B cell (primary cell): ENCODE measurements at regions not wholly inside any gene's neighbourhood (a gene's known extent, or its start where the extent isn't known, plus 50 kb on each side); places are given as distances from the start of the nearest gene placed in this dataset.

Experiments used
- ATAC-seq: fragments of 200-7000 bp; cut with Tn5 transposase; one replicate; pipeline ENCODE4 v1.10.0; 2021; ENCODE audit warnings: low read depth, mild to moderate bottlenecking, moderate number of reproducible peaks, moderate library complexity
- CTCF ChIA-PET: fragments of 350-600 bp; sonication (Branson Sonifier 250); formaldehyde crosslinking; loops from one replicate; lab custom pipeline; 2021; ENCODE audit warnings: antibody characterized with exemption, inconsistent platforms; lab: Charles Lee
- POLR2A ChIA-PET: fragments of 350-600 bp; sonication (Branson Sonifier 250); formaldehyde crosslinking; loops from one replicate; lab custom pipeline; 2021; ENCODE audit warnings: antibody characterized with exemption; lab: Charles Lee
- DNase-seq: peaks from one replicate; pipeline ENCODE4 v3.0.0; 2013
- H2AFZ ChIP-seq: 2 replicates; pipeline ENCODE4 v1.6.1; 2012; ENCODE audit warnings: mild to moderate bottlenecking, low read depth, low read length; ENCODE audit not compliant: insufficient read depth, poor library complexity, severe bottlenecking
- H3K27ac ChIP-seq, 2 donors: 1 replicate in 1 of 2; 2 replicates in 1 of 2; pipeline ENCODE4 v1.5.1; 2012 to 2013; ENCODE audit warnings: low read length in 2 of 2, mild to moderate bottlenecking in 2 of 2, moderate library complexity in 1 of 2
- H3K27me3 ChIP-seq, 4 experiments: fragments of 200-600 bp in 1 of 4; sonication (generic) in 1 of 4; replicated peaks in 1 of 4; 1 replicate in 2 of 4; 2 replicates in 2 of 4; pipeline versions ENCODE4 v1.6.1 to v1.7.0; 2013 to 2016; ENCODE audit warnings: low read length in 3 of 4, mild to moderate bottlenecking in 2 of 4, mixed read lengths in 1 of 4, moderate library complexity in 1 of 4; ENCODE audit not compliant: insufficient read depth in 4 of 4, control insufficient read depth in 3 of 4; ENCODE audit errors: control extremely low read depth in 1 of 4
- H3K36me3 ChIP-seq, 2 experiments: replicated peaks in 1 of 2; 1 replicate in 1 of 2; 2 replicates in 1 of 2; pipeline versions ENCODE4 v1.6.1 to v1.7.1; 2013; ENCODE audit warnings: low read length in 1 of 2; ENCODE audit not compliant: insufficient read depth in 2 of 2, control insufficient read depth in 1 of 2; ENCODE audit errors: control extremely low read depth in 1 of 2, extremely low read depth in 1 of 2
- H3K4me1 ChIP-seq, 2 donors: fragments of 200-600 bp in 1 of 2; sonication (generic) in 1 of 2; 1 replicate in 1 of 2; 2 replicates in 1 of 2; pipeline versions ENCODE4 v1.5.1 to v1.6.1; 2013 to 2017; ENCODE audit warnings: low read length in 2 of 2; ENCODE audit not compliant: control insufficient read depth in 2 of 2, insufficient read depth in 2 of 2
- H3K4me2 ChIP-seq: replicated peaks from 2 replicates; pipeline ENCODE3; 2012; ENCODE audit warnings: mild to moderate bottlenecking, low read depth, low read length; ENCODE audit not compliant: poor library complexity, severe bottlenecking
- H3K4me3 ChIP-seq, 5 experiments: fragments of 200-600 bp in 1 of 5; sonication (generic) in 1 of 5; 1 replicate in 3 of 5; 2 replicates in 2 of 5; pipeline versions ENCODE4 v1.5.1 to v1.7.0; 2011 to 2016; ENCODE audit warnings: low read length in 4 of 5, mild to moderate bottlenecking in 4 of 5, low read depth in 2 of 5, control low read depth in 1 of 5, moderate library complexity in 1 of 5; ENCODE audit not compliant: insufficient read depth in 1 of 5; ENCODE audit errors: control extremely low read depth in 1 of 5, extremely low read depth in 1 of 5
- H3K79me2 ChIP-seq: fragments of 200-600 bp; sonication (generic); one replicate; pipeline ENCODE4 v1.6.0; 2016; ENCODE audit warnings: low read length; ENCODE audit not compliant: control insufficient read depth, insufficient read depth
- H3K9ac ChIP-seq: fragments of 200-600 bp; sonication (generic); 2 replicates; pipeline ENCODE4 v1.6.1; 2017; ENCODE audit warnings: mild to moderate bottlenecking, low read length, moderate library complexity
- H3K9me3 ChIP-seq, 3 donors: one replicate each; pipeline versions ENCODE4 v1.6.1 to v1.7.1; 2013; ENCODE audit warnings: low read length in 2 of 3; ENCODE audit not compliant: control insufficient read depth in 2 of 3, insufficient read depth in 1 of 3; ENCODE audit errors: control extremely low read depth in 1 of 3
- H4K20me1 ChIP-seq: 2 replicates; pipeline ENCODE4 v1.6.0; 2012; ENCODE audit warnings: mild to moderate bottlenecking, low read length; ENCODE audit not compliant: insufficient read depth, control insufficient read depth, poor library complexity, severe bottlenecking
- H3K27ac Mint-ChIP-seq: one replicate; pipeline ENCODE4 v1.8.0; 2021; ENCODE audit warnings: mixed read lengths
- H3K27me3 Mint-ChIP-seq: one replicate; pipeline ENCODE4 v1.8.0; 2021; ENCODE audit warnings: mixed read lengths
- H3K4me1 Mint-ChIP-seq: one replicate; pipeline ENCODE4 v1.8.0; 2021; ENCODE audit warnings: mixed read lengths
- H3K4me3 Mint-ChIP-seq: one replicate; pipeline ENCODE4 v1.8.0; 2021; ENCODE audit warnings: mixed read lengths
- H3K9me3 Mint-ChIP-seq: one replicate; pipeline ENCODE4 v1.8.0; 2022; ENCODE audit warnings: mixed read lengths; ENCODE audit not compliant: insufficient read depth
- EZH2 ChIP-seq: IDR thresholded peaks from 2 replicates; pipeline ENCODE4 v1.6.1; 2012; ENCODE audit warnings: borderline replicate concordance, low read depth, mild to moderate bottlenecking, moderate library complexity, low read length; ENCODE audit not compliant: insufficient read depth, poor library complexity, severe bottlenecking
- WGBS: methylation state at CpG from one replicate; pipeline ENCODE4 v1.1.5; 2013; ENCODE audit warnings: missing lambda C conversion rate; ENCODE audit not compliant: insufficient coverage; 5-methylcytosine and 5-hydroxymethylcytosine counted together
- intact Hi-C: fragments of 100-400 bp; cut with micrococcal nuclease; formaldehyde crosslinking; loops from one replicate; pipeline ENCODE4 v1.10.0; 2022
- TF ChIP-seq, protein P1 (sequence below): fragments of 200-600 bp; IDR thresholded peaks from one replicate; pipeline ENCODE4 v1.8.0; 2022; ENCODE audit warnings: antibody characterized with exemption, mild to moderate bottlenecking

GRCh38 chr18:26723981-26724380 is 141.5 kb downstream of the AQP4 start:
- H3K4me3 ChIP-seq = no peak overlapping the region
- no peak overlapping the region for H3K27ac Mint-ChIP-seq
- POLR2A ChIA-PET = no interaction called here
- H3K27ac ChIP-seq = no peak overlapping the region
- ATAC-seq (no peak), DNase-seq (no peak)
- H3K9ac ChIP-seq = no peak overlapping the region
- H3K36me3 ChIP-seq = no peaks in the 10 kb centered on the region
- H3K4me1 Mint-ChIP-seq = no peaks in the 10 kb centered on the region
- H3K9me3 ChIP-seq = no peaks in the 10 kb centered on the region
- no peaks in the 10 kb centered on the region for H3K27me3 Mint-ChIP-seq
- H3K4me1 ChIP-seq = no peaks in the 10 kb centered on the region
- no peak overlapping the region for H3K4me2 ChIP-seq
- WGBS = 92% methylated on average over 2 of the region's 3 CpGs
- no peaks in the 10 kb centered on the region for H4K20me1 ChIP-seq
- no peak overlapping the region for H3K4me3 Mint-ChIP-seq
- no peaks in the 10 kb centered on the region for H3K79me2 ChIP-seq
- H2AFZ ChIP-seq = no peak overlapping the region
- TF ChIP-seq, protein P1, sequence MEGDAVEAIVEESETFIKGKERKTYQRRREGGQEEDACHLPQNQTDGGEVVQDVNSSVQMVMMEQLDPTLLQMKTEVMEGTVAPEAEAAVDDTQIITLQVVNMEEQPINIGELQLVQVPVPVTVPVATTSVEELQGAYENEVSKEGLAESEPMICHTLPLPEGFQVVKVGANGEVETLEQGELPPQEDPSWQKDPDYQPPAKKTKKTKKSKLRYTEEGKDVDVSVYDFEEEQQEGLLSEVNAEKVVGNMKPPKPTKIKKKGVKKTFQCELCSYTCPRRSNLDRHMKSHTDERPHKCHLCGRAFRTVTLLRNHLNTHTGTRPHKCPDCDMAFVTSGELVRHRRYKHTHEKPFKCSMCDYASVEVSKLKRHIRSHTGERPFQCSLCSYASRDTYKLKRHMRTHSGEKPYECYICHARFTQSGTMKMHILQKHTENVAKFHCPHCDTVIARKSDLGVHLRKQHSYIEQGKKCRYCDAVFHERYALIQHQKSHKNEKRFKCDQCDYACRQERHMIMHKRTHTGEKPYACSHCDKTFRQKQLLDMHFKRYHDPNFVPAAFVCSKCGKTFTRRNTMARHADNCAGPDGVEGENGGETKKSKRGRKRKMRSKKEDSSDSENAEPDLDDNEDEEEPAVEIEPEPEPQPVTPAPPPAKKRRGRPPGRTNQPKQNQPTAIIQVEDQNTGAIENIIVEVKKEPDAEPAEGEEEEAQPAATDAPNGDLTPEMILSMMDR = no peak
- TF ChIP-seq EZH2 = no peak
- H3K9me3 Mint-ChIP-seq = no peaks in the 10 kb centered on the region
- CTCF ChIA-PET = no interaction called here
- H3K27me3 ChIP-seq = no peaks in the 10 kb centered on the region
- intact Hi-C loops = no loop called here

DNA sequence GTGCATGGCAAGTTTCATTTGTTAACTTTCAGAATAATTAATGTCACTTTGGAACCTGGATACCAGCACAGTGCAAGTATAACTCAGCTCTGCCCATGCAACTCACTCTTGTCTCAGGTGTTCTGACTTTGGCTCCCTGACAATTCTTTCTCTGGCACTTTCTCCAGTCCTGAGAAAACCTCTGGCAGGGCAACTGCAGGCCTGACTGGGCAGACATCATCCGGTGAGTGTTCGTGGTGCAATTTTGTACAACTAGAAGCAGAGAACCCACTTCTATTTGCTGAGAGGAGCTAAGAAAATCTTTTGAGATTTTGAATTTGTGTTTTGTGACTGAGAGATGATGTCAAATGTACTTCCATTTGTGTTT is 143.0 kb downstream of the AQP4 start:
- intact Hi-C loops = no loop called here
- Histone ChIP-seq H3K27me3 (no peaks in the 10 kb centered on the region), H3K36me3 (no peaks in the 10 kb centered on the region), H3K79me2 (no peaks in the 10 kb centered on the region), H3K27ac (no peak overlapping the region), H3K4me3 (no peak overlapping the region), H3K9ac (no peak overlapping the region), H3K4me1 (no peaks in the 10 kb centered on the region), H3K9me3 (no peaks in the 10 kb centered on the region), H2AFZ (no peak overlapping the region), H3K4me2 (no peak overlapping the region), H4K20me1 (no peaks in the 10 kb centered on the region)
- WGBS = no CpG with 5 or more reads among the region's 2 CpGs
- ATAC-seq (no peak), DNase-seq (no peak)
- CTCF ChIA-PET = no interaction called here
- Mint-ChIP-seq H3K27me3 (no peaks in the 10 kb centered on the region), H3K9me3 (no peaks in the 10 kb centered on the region), H3K4me3 (no peak overlapping the region), H3K4me1 (no peaks in the 10 kb centered on the region), H3K27ac (no peak overlapping the region)
- POLR2A ChIA-PET = no interaction called here
- TF ChIP-seq EZH2 = no peak
- TF ChIP-seq, protein P1 = no peak
